SU-DHL-6 (cell line): ENCODE measurements at regions not wholly inside any gene's neighbourhood (a gene's known extent, or its start where the extent isn't known, plus 50 kb on each side); places are given as distances from the start of the nearest gene placed in this dataset.

Experiments used
- H2AFZ ChIP-seq: fragments of 200-600 bp; sonication (generic); 2 replicates; pipeline ENCODE4 v1.6.1; 2014; ENCODE audit warnings: low read depth, mild to moderate bottlenecking, moderate library complexity, mixed read lengths, antibody characterized with exemption, low read length; ENCODE audit not compliant: severe bottlenecking
- H3F3A ChIP-seq: fragments of 200-600 bp; shearing (Covaris generic); 2 replicates; pipeline ENCODE4 v1.6.0; 2016; ENCODE audit warnings: antibody characterized with exemption, mild to moderate bottlenecking; ENCODE audit not compliant: insufficient read depth
- H3K27ac ChIP-seq: fragments of 200-600 bp; sonication (generic); 2 replicates; pipeline ENCODE4 v1.5.1; 2016; ENCODE audit warnings: low read depth, mild to moderate bottlenecking, low read length, moderate library complexity, mixed read lengths
- H3K27me3 ChIP-seq: fragments of 200-600 bp; sonication (generic), shearing (Covaris generic); 2 replicates; pipeline ENCODE4 v1.6.0; 2014; ENCODE audit warnings: mild to moderate bottlenecking, low read length
- H3K36me3 ChIP-seq: fragments of 200-600 bp; sonication (generic); 2 replicates; pipeline ENCODE4 v1.6.1; 2014; ENCODE audit warnings: mild to moderate bottlenecking, low read length, mixed read lengths
- H3K4me2 ChIP-seq: fragments of 300-600, 200-600 bp; shearing (Covaris generic), sonication (generic); 2 replicates; pipeline ENCODE4 v1.6.0; 2014; ENCODE audit warnings: low read length, low read depth, mild to moderate bottlenecking; ENCODE audit not compliant: poor library complexity, severe bottlenecking
- H3K4me3 ChIP-seq: fragments of 200-600 bp; sonication (generic); 2 replicates; pipeline ENCODE4 v1.5.1; 2014; ENCODE audit warnings: antibody characterized with exemption, low read length, mild to moderate bottlenecking, mixed read lengths; ENCODE audit not compliant: insufficient read depth, poor library complexity, severe bottlenecking
- H3K79me2 ChIP-seq: fragments of 200-600 bp; sonication (generic); 2 replicates; pipeline ENCODE4 v1.6.1; 2014; ENCODE audit warnings: mild to moderate bottlenecking, low read length, moderate library complexity; ENCODE audit not compliant: insufficient read depth
- H3K9ac ChIP-seq: fragments of 200-600 bp; sonication (generic); 2 replicates; pipeline ENCODE4 v1.7.0; 2014; ENCODE audit warnings: mild to moderate bottlenecking, low read length
- H3K9me2 ChIP-seq: fragments of 200-600 bp; sonication (generic); replicated peaks from 2 replicates; pipeline ENCODE4 v1.6.1; 2014; ENCODE audit warnings: low read length; ENCODE audit not compliant: insufficient read depth
- H3K9me3 ChIP-seq: fragments of 200-600 bp; sonication (generic); 2 replicates; pipeline ENCODE4 v1.6.1; 2014; ENCODE audit warnings: low read length, mixed read lengths; ENCODE audit not compliant: insufficient read depth
- H4K20me1 ChIP-seq: fragments of 200-600 bp; sonication (generic); 2 replicates; pipeline ENCODE4 v1.6.1; 2014; ENCODE audit warnings: low read depth, mild to moderate bottlenecking, antibody characterized with exemption, low read length, moderate library complexity, mixed read lengths
- EZH2phosphoT487 ChIP-seq: fragments of 200-600 bp; sonication (generic), shearing (Covaris generic); conservative IDR thresholded peaks from 2 replicates; pipeline ENCODE4 v1.6.1; 2018; ENCODE audit warnings: mild to moderate bottlenecking, antibody characterized with exemption, low read length, moderate library complexity, mixed read lengths
- TF ChIP-seq, protein P1 (sequence below): fragments of 200-600 bp; sonication (generic); IDR thresholded peaks from one replicate; pipeline ENCODE4 v1.5.1; 2017; ENCODE audit warnings: antibody characterized with exemption, mild to moderate bottlenecking, low read length, moderate library complexity; ENCODE audit not compliant: insufficient read depth, poor library complexity, severe bottlenecking

DNA sequence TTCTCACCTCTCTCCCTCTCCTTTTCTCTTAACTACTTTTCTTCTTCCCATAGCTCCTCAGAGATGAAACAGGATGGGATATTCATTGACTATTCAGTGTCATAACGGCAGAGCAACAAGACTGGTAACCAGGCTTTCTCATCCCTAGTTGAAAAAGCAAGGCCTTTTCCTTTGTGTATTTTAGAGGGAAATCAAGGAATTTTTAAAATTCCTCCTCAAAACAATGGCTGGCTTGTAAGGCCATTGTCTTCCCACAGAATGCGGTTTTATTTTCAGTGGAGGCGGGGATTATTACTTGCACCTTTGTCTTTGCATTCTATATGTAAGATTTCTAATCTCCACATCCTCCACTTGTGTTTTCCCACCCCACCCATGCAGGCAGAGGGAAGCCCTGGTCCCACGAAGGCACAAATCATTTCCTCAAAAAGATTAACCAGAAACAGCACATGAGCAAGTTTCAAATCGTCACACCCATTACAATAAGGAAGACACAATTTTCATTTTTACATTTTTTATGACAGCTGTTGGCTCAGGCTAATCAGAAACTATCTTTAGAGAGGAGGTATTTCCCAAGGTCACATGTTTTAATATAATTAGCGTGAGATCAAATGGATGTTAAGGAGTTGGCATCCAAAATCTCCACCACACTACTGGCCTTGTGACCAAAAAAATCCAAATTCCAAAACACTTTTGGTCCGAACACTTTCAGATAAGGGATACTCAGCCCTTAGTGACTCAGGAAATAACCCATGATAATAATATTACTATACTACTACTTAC lies 53.0 kb upstream of the KDR start:
- Histone ChIP-seq H4K20me1 (no peaks in the 10 kb centered on the region), H2AFZ (no peak overlapping the region), H3K4me3 (no peak overlapping the region), H3K9me3 (no peaks in the 10 kb centered on the region), H3K36me3 (no peaks in the 10 kb centered on the region), H3K4me2 (no peak overlapping the region), H3K9me2 (no peaks in the 10 kb centered on the region), H3K79me2 (no peaks in the 10 kb centered on the region), H3K27me3 (no peaks in the 10 kb centered on the region), H3F3A (no peaks in the 10 kb centered on the region), H3K27ac (no peak overlapping the region), H3K9ac (no peak overlapping the region)
- no peak for TF ChIP-seq EZH2phosphoT487
- TF ChIP-seq, protein P1, sequence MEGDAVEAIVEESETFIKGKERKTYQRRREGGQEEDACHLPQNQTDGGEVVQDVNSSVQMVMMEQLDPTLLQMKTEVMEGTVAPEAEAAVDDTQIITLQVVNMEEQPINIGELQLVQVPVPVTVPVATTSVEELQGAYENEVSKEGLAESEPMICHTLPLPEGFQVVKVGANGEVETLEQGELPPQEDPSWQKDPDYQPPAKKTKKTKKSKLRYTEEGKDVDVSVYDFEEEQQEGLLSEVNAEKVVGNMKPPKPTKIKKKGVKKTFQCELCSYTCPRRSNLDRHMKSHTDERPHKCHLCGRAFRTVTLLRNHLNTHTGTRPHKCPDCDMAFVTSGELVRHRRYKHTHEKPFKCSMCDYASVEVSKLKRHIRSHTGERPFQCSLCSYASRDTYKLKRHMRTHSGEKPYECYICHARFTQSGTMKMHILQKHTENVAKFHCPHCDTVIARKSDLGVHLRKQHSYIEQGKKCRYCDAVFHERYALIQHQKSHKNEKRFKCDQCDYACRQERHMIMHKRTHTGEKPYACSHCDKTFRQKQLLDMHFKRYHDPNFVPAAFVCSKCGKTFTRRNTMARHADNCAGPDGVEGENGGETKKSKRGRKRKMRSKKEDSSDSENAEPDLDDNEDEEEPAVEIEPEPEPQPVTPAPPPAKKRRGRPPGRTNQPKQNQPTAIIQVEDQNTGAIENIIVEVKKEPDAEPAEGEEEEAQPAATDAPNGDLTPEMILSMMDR, result no peak

DNA sequence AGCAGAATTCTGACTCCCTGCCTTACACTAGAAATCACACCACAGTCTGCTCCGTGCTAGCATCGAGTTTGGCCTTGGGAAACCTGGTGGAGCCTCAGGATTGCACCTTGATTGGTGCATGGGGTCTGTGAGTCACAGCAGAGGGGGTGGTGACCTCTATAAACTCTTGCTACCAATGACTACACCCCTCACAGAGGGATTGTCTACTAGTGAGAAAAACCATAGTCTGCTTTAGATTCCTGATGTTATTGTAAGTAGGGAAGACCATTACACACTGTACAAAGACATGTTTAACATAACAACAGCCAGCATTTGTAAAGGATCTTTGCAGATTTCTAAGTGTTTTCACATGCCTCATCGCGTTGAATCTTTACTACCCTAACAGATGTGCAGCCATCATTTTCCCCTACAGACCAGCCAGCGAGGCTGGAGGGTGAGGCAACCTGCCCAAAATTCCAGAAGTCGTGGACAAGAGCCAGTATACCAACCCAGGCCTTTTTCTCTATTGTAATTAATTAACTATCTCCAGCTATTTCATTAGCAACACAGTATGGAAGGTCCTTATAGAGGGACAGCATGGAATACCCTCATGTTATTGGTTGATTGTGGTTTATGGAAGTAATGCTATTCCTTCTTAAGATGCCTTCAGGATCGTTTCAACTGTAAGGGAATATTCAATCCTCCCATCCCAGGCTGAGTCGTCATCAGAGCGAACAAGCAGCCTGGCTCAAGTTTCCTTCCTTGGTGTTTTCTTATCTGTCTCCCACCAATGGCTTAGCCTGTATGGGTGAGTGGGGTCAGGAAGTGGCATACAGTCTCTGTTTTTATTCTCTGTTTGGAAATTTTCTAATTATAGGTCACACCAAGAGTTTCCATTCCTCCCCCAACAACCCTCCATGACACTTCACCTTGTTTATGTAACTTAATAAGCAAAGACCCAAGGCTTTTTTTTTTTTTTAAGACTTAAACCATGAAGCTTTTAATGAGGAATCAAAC lies 55.9 kb upstream of the KDR start:
- TF ChIP-seq EZH2phosphoT487, result no peak
- TF ChIP-seq, protein P1, result no peak
- Histone ChIP-seq H3K9me3 (no peaks in the 10 kb centered on the region), H4K20me1 (no peaks in the 10 kb centered on the region), H3K9ac (no peak overlapping the region), H3F3A (no peaks in the 10 kb centered on the region), H3K9me2 (no peaks in the 10 kb centered on the region), H3K79me2 (no peaks in the 10 kb centered on the region), H3K27me3 (no peaks in the 10 kb centered on the region), H2AFZ (no peak overlapping the region), H3K36me3 (no peaks in the 10 kb centered on the region), H3K27ac (no peak overlapping the region), H3K4me2 (no peak overlapping the region), H3K4me3 (no peak overlapping the region)

DNA sequence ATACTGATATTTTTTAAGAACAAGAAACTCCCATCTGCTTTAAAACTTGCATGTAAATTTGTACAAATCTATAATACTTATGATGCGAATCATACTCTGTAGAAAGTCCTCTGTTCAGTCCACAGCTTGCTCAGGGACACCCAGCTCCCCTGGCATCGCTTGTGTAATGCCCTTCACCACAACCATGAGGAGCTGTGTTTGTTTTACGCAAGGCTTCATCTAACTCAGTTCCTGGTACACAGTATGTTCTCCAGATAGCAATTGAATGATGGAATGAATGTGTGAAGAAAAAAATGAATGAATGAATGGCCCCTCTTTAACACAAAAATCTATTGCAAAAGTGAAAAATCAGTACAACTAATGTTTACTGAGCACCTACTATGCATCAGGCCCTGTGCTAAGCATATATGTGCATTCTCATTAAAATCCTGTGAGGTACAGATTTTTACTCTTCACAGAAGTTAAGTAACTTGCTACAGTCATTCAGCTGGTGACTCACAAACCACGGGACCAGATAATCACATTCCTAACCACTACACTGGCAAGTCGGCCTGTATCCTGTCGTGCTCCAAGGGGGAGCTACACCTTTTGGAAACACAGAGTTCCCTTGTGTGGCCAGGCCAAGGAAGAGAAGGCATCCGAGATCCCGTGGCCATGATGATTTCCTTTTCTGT lies 58.7 kb upstream of the KDR start:
- H3F3A ChIP-seq, result no peaks in the 10 kb centered on the region
- H3K27ac ChIP-seq, result no peak overlapping the region
- H3K9me2 ChIP-seq, result no peaks in the 10 kb centered on the region
- no peak overlapping the region for H3K4me3 ChIP-seq
- no peak overlapping the region for H3K9ac ChIP-seq
- no peak overlapping the region for H2AFZ ChIP-seq
- no peak for TF ChIP-seq EZH2phosphoT487
- TF ChIP-seq, protein P1, result no peak
- no peak overlapping the region for H3K4me2 ChIP-seq
- H3K9me3 ChIP-seq, result no peaks in the 10 kb centered on the region
- no peaks in the 10 kb centered on the region for H3K27me3 ChIP-seq
- no peaks in the 10 kb centered on the region for H3K36me3 ChIP-seq
- H4K20me1 ChIP-seq, result no peaks in the 10 kb centered on the region
- no peaks in the 10 kb centered on the region for H3K79me2 ChIP-seq
